RWPE2 (cell line): ENCODE measurements at regions not wholly inside any gene's neighbourhood (a gene's known extent, or its start where the extent isn't known, plus 50 kb on each side); places are given as distances from the start of the nearest gene placed in this dataset.

Experiments
- ATAC-seq: fragments of 200-7000 bp; cut with Tn5 transposase; 3 replicates; pipeline ENCODE4 v1.9.1; 2021; ENCODE audit warnings: low read depth
- DNase-seq: peaks from one replicate; pipeline ENCODE4 v3.0.0-alpha.2; 2020; ENCODE audit warnings: low spot score
- H3K27ac ChIP-seq: fragments of 450-650 bp; 2 replicates; pipeline ENCODE4 v1.5.1; 2017; ENCODE audit warnings: mild to moderate bottlenecking; ENCODE audit not compliant: poor library complexity, severe bottlenecking
- H3K27me3 ChIP-seq: fragments of 250-450 bp; sonication (Bioruptor Pico); 2 replicates; pipeline ENCODE4 v1.5.1; 2021; ENCODE audit warnings: mild to moderate bottlenecking, moderate library complexity; ENCODE audit not compliant: insufficient read depth, poor library complexity, severe bottlenecking
- H3K36me3 ChIP-seq: fragments of 250-450 bp; sonication (Bioruptor Pico); 2 replicates; pipeline ENCODE4 v1.5.1; 2020; ENCODE audit warnings: low read depth, mild to moderate bottlenecking, moderate library complexity
- H3K4me1 ChIP-seq: fragments of 250-450 bp; sonication (Bioruptor Pico); 2 replicates; pipeline ENCODE4 v1.5.1; 2021; ENCODE audit warnings: mild to moderate bottlenecking, moderate library complexity; ENCODE audit not compliant: insufficient read depth, poor library complexity, severe bottlenecking
- H3K4me3 ChIP-seq: fragments of 250-450 bp; sonication (Bioruptor Pico); 2 replicates; pipeline ENCODE4 v1.5.1; 2021; ENCODE audit warnings: mild to moderate bottlenecking, moderate library complexity; ENCODE audit not compliant: severe bottlenecking
- H3K9me3 ChIP-seq: fragments of 250-450 bp; sonication (Bioruptor Pico); 2 replicates; pipeline ENCODE4 v1.5.1; 2021; ENCODE audit warnings: mild to moderate bottlenecking, moderate library complexity; ENCODE audit not compliant: severe bottlenecking
- TF ChIP-seq, protein P1 (sequence below): fragments of 450-650 bp; IDR thresholded peaks from one replicate; pipeline ENCODE4 v1.5.1; 2017; ENCODE audit warnings: mild to moderate bottlenecking, moderate library complexity; ENCODE audit not compliant: poor library complexity, severe bottlenecking

GRCh38 chr3:94195381-94195780 lies 132.5 kb downstream of the NSUN3 start:
- no peak for ATAC-seq
- Histone ChIP-seq H3K4me1 (no peaks in the 10 kb centered on the region), H3K4me3 (no peak overlapping the region), H3K9me3 (no peaks in the 10 kb centered on the region), H3K27me3 (no peaks in the 10 kb centered on the region), H3K36me3 (no peaks in the 10 kb centered on the region), H3K27ac (no peak overlapping the region)
- no peak for DNase-seq
- TF ChIP-seq, protein P1, sequence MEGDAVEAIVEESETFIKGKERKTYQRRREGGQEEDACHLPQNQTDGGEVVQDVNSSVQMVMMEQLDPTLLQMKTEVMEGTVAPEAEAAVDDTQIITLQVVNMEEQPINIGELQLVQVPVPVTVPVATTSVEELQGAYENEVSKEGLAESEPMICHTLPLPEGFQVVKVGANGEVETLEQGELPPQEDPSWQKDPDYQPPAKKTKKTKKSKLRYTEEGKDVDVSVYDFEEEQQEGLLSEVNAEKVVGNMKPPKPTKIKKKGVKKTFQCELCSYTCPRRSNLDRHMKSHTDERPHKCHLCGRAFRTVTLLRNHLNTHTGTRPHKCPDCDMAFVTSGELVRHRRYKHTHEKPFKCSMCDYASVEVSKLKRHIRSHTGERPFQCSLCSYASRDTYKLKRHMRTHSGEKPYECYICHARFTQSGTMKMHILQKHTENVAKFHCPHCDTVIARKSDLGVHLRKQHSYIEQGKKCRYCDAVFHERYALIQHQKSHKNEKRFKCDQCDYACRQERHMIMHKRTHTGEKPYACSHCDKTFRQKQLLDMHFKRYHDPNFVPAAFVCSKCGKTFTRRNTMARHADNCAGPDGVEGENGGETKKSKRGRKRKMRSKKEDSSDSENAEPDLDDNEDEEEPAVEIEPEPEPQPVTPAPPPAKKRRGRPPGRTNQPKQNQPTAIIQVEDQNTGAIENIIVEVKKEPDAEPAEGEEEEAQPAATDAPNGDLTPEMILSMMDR, result no peak

DNA sequence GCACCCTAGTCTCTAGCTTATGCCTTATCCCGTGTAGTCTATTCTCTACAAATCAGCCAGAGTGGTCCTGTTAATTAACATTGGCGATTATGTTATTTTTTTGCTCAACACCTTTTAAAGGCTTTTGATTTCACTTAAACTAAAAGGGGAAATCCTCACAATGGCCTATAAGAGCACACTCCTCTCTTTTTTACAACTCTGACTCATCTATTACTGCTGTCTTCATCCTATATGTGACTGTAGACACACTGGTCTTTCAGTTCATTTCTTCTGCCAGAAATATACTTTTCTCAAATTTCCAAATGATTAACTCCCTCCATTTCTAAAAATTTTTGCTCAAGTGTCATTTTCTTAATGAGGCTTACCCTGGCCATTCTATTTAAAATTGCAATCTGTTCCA lies 143.4 kb downstream of the NSUN3 start:
- Histone ChIP-seq H3K27ac (no peak overlapping the region), H3K4me1 (no peaks in the 10 kb centered on the region), H3K4me3 (no peak overlapping the region), H3K27me3 (no peaks in the 10 kb centered on the region), H3K36me3 (no peaks in the 10 kb centered on the region), H3K9me3 (no peaks in the 10 kb centered on the region)
- ATAC-seq (no peak), DNase-seq (no peak)
- TF ChIP-seq, protein P1, result no peak

DNA sequence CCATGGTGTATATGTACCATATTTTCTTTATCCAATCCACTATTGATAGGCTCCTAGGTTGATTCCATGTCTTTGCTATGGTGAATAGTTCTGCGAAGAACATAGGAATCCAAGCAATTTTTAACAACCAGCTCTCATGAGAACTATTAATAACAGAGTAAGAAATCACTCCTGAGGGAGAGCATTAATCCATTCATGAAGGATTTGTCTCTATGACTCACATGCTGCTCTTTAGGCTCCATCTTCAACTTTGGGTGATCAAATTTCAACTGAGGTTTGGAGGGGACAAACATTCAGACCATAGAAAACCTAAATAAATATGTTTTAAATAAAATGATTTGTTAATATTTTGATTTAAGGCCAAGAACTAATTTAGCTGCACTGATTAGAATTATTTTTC lies 147.4 kb downstream of the NSUN3 start:
- no peak overlapping the region for H3K4me3 ChIP-seq
- H3K27me3 ChIP-seq, result no peaks in the 10 kb centered on the region
- H3K36me3 ChIP-seq, result no peaks in the 10 kb centered on the region
- no peaks in the 10 kb centered on the region for H3K4me1 ChIP-seq
- ATAC-seq, result no peak
- H3K9me3 ChIP-seq, result no peaks in the 10 kb centered on the region
- H3K27ac ChIP-seq, result no peak overlapping the region
- no peak for DNase-seq
- TF ChIP-seq, protein P1, result no peak

DNA sequence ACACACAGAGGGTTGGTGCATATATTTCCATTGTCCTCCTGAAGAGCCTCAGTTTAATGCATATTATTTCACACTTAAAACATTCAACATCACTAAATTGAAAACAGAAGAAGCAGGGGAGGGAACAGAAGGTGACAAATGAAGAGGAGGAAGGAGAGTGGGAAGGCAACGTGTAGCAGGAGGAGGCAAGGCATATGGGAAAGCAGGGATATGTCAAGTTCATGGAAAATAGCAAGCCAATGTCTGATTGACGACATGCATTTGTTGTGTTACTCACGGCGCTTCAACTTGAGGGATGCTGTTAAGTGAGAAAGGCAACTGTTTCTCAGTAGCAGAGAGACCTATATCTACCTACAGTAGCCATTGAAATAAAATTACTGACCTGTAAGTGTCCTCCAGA lies 154.5 kb downstream of the NSUN3 start:
- Histone ChIP-seq H3K27me3 (no peaks in the 10 kb centered on the region), H3K27ac (no peak overlapping the region), H3K9me3 (no peaks in the 10 kb centered on the region), H3K36me3 (no peaks in the 10 kb centered on the region), H3K4me1 (no peaks in the 10 kb centered on the region), H3K4me3 (no peak overlapping the region)
- DNase-seq, result no peak
- TF ChIP-seq, protein P1, result no peak
- no peak for ATAC-seq

DNA sequence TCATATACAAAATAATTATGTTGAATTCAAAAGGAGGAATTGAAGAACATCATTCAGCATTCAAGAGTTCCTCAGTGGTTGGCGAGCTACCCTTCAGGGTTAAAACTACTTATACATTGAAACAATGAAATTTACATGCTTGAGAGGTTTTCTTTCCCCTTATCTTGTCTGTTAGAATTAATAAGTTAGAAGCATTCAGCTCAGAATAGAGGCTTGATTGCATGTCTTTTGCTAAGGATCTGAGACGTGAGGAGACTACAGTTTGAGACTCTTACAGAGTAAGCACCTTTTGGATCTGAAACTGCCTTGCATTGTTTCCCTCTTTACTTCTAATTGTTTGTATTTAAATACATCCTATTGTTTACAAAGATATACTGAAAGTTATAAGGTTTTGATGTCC lies 157.6 kb downstream of the NSUN3 start:
- no peaks in the 10 kb centered on the region for H3K27me3 ChIP-seq
- H3K4me3 ChIP-seq, result no peak overlapping the region
- no peak for DNase-seq
- TF ChIP-seq, protein P1, result no peak
- no peak for ATAC-seq
- no peak overlapping the region for H3K27ac ChIP-seq
- peaks cover 4% of the 10 kb centered on the region for H3K4me1 ChIP-seq
- no peaks in the 10 kb centered on the region for H3K36me3 ChIP-seq
- H3K9me3 ChIP-seq, result no peaks in the 10 kb centered on the region
